NCI-H774 (cell line): ENCODE measurements at regions not wholly inside any gene's neighbourhood (a gene's known extent, or its start where the extent isn't known, plus 50 kb on each side); places are given as distances from the start of the nearest gene placed in this dataset.
"Not testable (repeated sequence)": the region's sequence is repeated elsewhere in the genome, so short reads cannot be mapped to it uniquely, and the experiment has no call there.

ENCODE experiments used
- DNase-seq: peaks from one replicate; lab custom pipeline; 2025; lab: John Stamatoyannopoulos, UW

GRCh38 chr18:21928925-21929324, 188.3 kb downstream of the MIB1 start:
- no peak for DNase-seq

GRCh38 chr18:21930177-21930576, 189.6 kb downstream of the MIB1 start:
- DNase-seq = no peak

GRCh38 chr18:21933931-21934765, 193.6 kb downstream of the MIB1 start:
- peak; percentile 49 for DNase-seq

GRCh38 chr18:21934766-21935015, 194.1 kb downstream of the MIB1 start:
- DNase-seq = no peak

GRCh38 chr18:21943456-21943855, 202.9 kb downstream of the MIB1 start:
- DNase-seq = no peak

- DNase-seq = no peak
These were observed 208.9 kb downstream of the MIB1 start for GRCh38 chr18:21949326-21950015.

GRCh38 chr18:21955757-21956652, 213.4 kb upstream of the GATA6 start:
- peak; percentile 53 for DNase-seq

GRCh38 chr18:21958263-21958662, 211.1 kb upstream of the GATA6 start:
- no peak for DNase-seq

- no peak for DNase-seq
These were observed 210.5 kb upstream of the GATA6 start for GRCh38 chr18:21958707-21959450.

GRCh38 chr18:21960189-21960588, 209.2 kb upstream of the GATA6 start:
- DNase-seq = no peak

GRCh38 chr18:21963336-21963735, 206.1 kb upstream of the GATA6 start:
- no peak for DNase-seq

- DNase-seq = no peak
These were observed 201.1 kb upstream of the GATA6 start for GRCh38 chr18:21968338-21968737.

- DNase-seq = no peak
These were observed 197.1 kb upstream of the GATA6 start for GRCh38 chr18:21972281-21972680.

- not testable (repeated sequence) for DNase-seq
These were observed 193.4 kb upstream of the GATA6 start for GRCh38 chr18:21975954-21976353.

GRCh38 chr18:21978546-21979170, 190.7 kb upstream of the GATA6 start:
- DNase-seq = no peak

- no peak for DNase-seq
These were observed 190.2 kb upstream of the GATA6 start for GRCh38 chr18:21979171-21979560.

GRCh38 chr18:21979759-21980158, 189.6 kb upstream of the GATA6 start:
- no peak for DNase-seq

- no peak for DNase-seq
These were observed 188.6 kb upstream of the GATA6 start for GRCh38 chr18:21980744-21981143.

- not testable (repeated sequence) for DNase-seq
These were observed 187.9 kb upstream of the GATA6 start for GRCh38 chr18:21981489-21981888.

- no peak for DNase-seq
These were observed 178.3 kb upstream of the GATA6 start for GRCh38 chr18:21991081-21991534.

GRCh38 chr18:21991886-21992285, 177.5 kb upstream of the GATA6 start:
- DNase-seq = no peak
